ENCODE measurements at regions not wholly inside any gene's neighbourhood (a gene's known extent, or its start where the extent isn't known, plus 50 kb on each side); places are given as distances from the start of the nearest gene placed in this dataset.

DNA sequence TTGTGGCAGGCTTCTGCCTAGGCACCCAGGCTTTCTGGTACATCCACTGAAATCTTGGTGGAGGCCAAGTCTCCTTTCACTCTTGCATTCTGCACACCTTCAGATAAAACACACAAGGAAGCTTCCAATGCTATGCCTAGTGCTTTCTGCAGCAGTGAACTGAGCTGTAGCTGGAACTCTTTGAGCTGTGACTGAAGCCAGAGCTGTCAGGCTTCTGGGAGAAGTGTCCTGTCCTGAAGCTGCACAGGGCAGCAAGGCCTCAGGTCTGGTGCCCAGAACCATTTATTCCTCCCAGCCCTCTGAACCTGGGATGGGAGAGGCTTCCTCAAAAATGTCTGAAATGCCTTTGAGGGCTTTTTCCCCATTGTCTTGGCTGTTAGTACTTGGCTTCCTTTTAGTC is 941.7 kb downstream of the LRFN5 start:
- TF ChIP-seq, protein P1, sequence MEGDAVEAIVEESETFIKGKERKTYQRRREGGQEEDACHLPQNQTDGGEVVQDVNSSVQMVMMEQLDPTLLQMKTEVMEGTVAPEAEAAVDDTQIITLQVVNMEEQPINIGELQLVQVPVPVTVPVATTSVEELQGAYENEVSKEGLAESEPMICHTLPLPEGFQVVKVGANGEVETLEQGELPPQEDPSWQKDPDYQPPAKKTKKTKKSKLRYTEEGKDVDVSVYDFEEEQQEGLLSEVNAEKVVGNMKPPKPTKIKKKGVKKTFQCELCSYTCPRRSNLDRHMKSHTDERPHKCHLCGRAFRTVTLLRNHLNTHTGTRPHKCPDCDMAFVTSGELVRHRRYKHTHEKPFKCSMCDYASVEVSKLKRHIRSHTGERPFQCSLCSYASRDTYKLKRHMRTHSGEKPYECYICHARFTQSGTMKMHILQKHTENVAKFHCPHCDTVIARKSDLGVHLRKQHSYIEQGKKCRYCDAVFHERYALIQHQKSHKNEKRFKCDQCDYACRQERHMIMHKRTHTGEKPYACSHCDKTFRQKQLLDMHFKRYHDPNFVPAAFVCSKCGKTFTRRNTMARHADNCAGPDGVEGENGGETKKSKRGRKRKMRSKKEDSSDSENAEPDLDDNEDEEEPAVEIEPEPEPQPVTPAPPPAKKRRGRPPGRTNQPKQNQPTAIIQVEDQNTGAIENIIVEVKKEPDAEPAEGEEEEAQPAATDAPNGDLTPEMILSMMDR (IDR thresholded peaks at IDR 0.05) = no peak
- no peak for TF ChIP-seq POLR2AphosphoS5 (IDR thresholded peaks at IDR 0.05; ENCODE audit: insufficient read depth in 1 of 2, low read depth in 1 of 2)
- TF ChIP-seq POLR2A (IDR thresholded peaks at IDR 0.05) = no peak
